SK-N-SH (cell line): ENCODE measurements at regions not wholly inside any gene's neighbourhood (a gene's known extent, or its start where the extent isn't known, plus 50 kb on each side); places are given as distances from the start of the nearest gene placed in this dataset.

Experiments used
- CTCF ChIA-PET: fragments of 300-600, 350-600 bp; formaldehyde crosslinking; extraction: SDS; loops from one replicate; lab custom pipeline; 2021; lab: Yijun Ruan, JAX
- POLR2A ChIA-PET: fragments of 350-600 bp; sonication (Branson Sonifier 250); formaldehyde crosslinking; extraction: SDS; loops from one replicate; lab custom pipeline; 2020; ENCODE audit warnings: antibody characterized with exemption, inconsistent platforms; lab: Yijun Ruan, JAX
- DNase-seq: peaks from one replicate; pipeline ENCODE4 v3.0.0; 2012
- H2AFZ ChIP-seq: fragments of 200-600 bp; sonication (generic); 2 replicates; pipeline ENCODE4 v1.8.1; 2016; ENCODE audit warnings: antibody characterized with exemption, mild to moderate bottlenecking, low read depth
- H3F3A ChIP-seq: fragments of 200-600 bp; sonication (generic); replicated peaks from 2 replicates; pipeline ENCODE3; 2016; ENCODE audit warnings: antibody characterized with exemption, mild to moderate bottlenecking; ENCODE audit not compliant: insufficient read depth
- H3K27ac ChIP-seq, 2 experiments: fragments of 200-500 bp in 1 of 2; fragments of 200-600 bp in 1 of 2; sonication (Bioruptor generic) in 1 of 2; sonication (generic), shearing (Covaris generic) in 1 of 2; 2 replicates each; pipeline versions ENCODE4 v1.5.1 to v1.6.1; 2014 to 2016; ENCODE audit warnings: low read depth in 2 of 2, inconsistent platforms in 1 of 2, low read length in 1 of 2, mild to moderate bottlenecking in 1 of 2, mixed read lengths in 1 of 2
- H3K27me3 ChIP-seq: fragments of 200-600 bp; sonication (generic), shearing (Covaris generic); 2 replicates; pipeline ENCODE4 v1.6.1; 2016; ENCODE audit warnings: mixed run types; ENCODE audit not compliant: insufficient read depth
- H3K36me3 ChIP-seq, 2 experiments: fragments of 200-500 bp in 1 of 2; fragments of 200-600 bp in 1 of 2; sonication (Bioruptor generic) in 1 of 2; sonication (generic) in 1 of 2; replicated peaks in 1 of 2; 2 replicates each; pipeline versions ENCODE3 to v1.5.1; 2014 to 2016; ENCODE audit warnings: low read length in 1 of 2, mild to moderate bottlenecking in 1 of 2; ENCODE audit not compliant: insufficient read depth in 2 of 2, control insufficient read depth in 1 of 2
- H3K4me1 ChIP-seq, 2 experiments: fragments of 200-500 bp in 1 of 2; fragments of 200-600 bp in 1 of 2; sonication (Bioruptor generic) in 1 of 2; sonication (generic), shearing (Covaris generic) in 1 of 2; 2 replicates each; pipeline versions ENCODE4 v1.5.1 to v1.6.1; 2014 to 2016; ENCODE audit warnings: low read depth in 1 of 2, low read length in 1 of 2, mixed run types in 1 of 2; ENCODE audit not compliant: insufficient read depth in 2 of 2, control insufficient read depth in 1 of 2
- H3K4me2 ChIP-seq: fragments of 200-600 bp; sonication (generic), shearing (Covaris generic); 2 replicates; pipeline ENCODE4 v1.6.1; 2017; ENCODE audit warnings: mixed run types
- H3K4me3 ChIP-seq, 2 experiments: fragments of 200-500 bp in 1 of 2; fragments of 200-600 bp in 1 of 2; sonication (Bioruptor generic) in 1 of 2; sonication (generic), shearing (Covaris generic) in 1 of 2; 2 replicates each; pipeline versions ENCODE4 v1.5.1 to v1.8.1; 2014 to 2016; ENCODE audit warnings: low read depth in 2 of 2, inconsistent platforms in 1 of 2, low read length in 1 of 2, mild to moderate bottlenecking in 1 of 2, mixed read lengths in 1 of 2, moderate library complexity in 1 of 2
- H3K79me2 ChIP-seq: fragments of 200-600 bp; sonication (generic); 2 replicates; pipeline ENCODE4 v1.8.1; 2017; ENCODE audit warnings: mild to moderate bottlenecking; ENCODE audit not compliant: insufficient read depth
- H3K9ac ChIP-seq: fragments of 200-600 bp; sonication (generic); 2 replicates; pipeline ENCODE4 v1.6.1; 2017; ENCODE audit warnings: mixed run types
- H3K9me2 ChIP-seq: fragments of 200-600 bp; sonication (generic); 2 replicates; pipeline ENCODE4 v1.6.1; 2017; ENCODE audit warnings: mixed run types
- H3K9me3 ChIP-seq: fragments of 200-600 bp; sonication (generic); 2 replicates; pipeline ENCODE4 v1.6.1; 2017; ENCODE audit warnings: mixed run types, mild to moderate bottlenecking, moderate library complexity
- H4K20me1 ChIP-seq: fragments of 200-600 bp; sonication (generic); 2 replicates; pipeline ENCODE4 v1.6.1; 2017; ENCODE audit warnings: mild to moderate bottlenecking, mixed run types; ENCODE audit not compliant: insufficient read depth
- CHD2 ChIP-seq: fragments of 150-350 bp; IDR thresholded peaks from 2 replicates; pipeline ENCODE4 v1.6.1; 2018; ENCODE audit warnings: low read length; ENCODE audit not compliant: partially characterized antibody
- CTCF ChIP-seq: fragments of 200-600 bp; sonication (generic); IDR thresholded peaks from 2 replicates; pipeline ENCODE4 v1.6.1; 2017; ENCODE audit warnings: antibody characterized with exemption, mild to moderate bottlenecking, moderate library complexity
- ELF1 ChIP-seq: IDR thresholded peaks from 2 replicates; pipeline ENCODE4 v1.4.0; 2012
- FOXJ3 ChIP-seq: sonication (generic); formaldehyde crosslinking; IDR thresholded peaks from 2 replicates; pipeline ENCODE4 v1.5.1; 2020; ENCODE audit warnings: mild to moderate bottlenecking, missing genetic modification reagents
- FOXM1 ChIP-seq: IDR thresholded peaks from 2 replicates; pipeline ENCODE4 v1.4.0; 2012; ENCODE audit warnings: low read depth, mild to moderate bottlenecking
- GABPA ChIP-seq: IDR thresholded peaks from 2 replicates; pipeline ENCODE4 v1.4.0; 2012; ENCODE audit warnings: low read depth, mild to moderate bottlenecking
- GATA2 ChIP-seq: sonication (generic); formaldehyde crosslinking; IDR thresholded peaks from 2 replicates; pipeline ENCODE4 v1.5.0; 2020; ENCODE audit warnings: mild to moderate bottlenecking, missing genetic modification reagents
- MXI1 ChIP-seq: IDR thresholded peaks from 2 replicates; pipeline ENCODE4 v1.6.1; 2012; ENCODE audit warnings: mild to moderate bottlenecking, low read depth, low read length, improper control_type of control experiment
- NFIC ChIP-seq: IDR thresholded peaks from 2 replicates; pipeline ENCODE4 v1.4.0; 2012; ENCODE audit warnings: borderline replicate concordance
- NRF1 ChIP-seq: IDR thresholded peaks from 2 replicates; pipeline ENCODE4 v1.6.1; 2012; ENCODE audit warnings: low read depth, mild to moderate bottlenecking, low read length
- PBX3 ChIP-seq: IDR thresholded peaks from 2 replicates; pipeline ENCODE4; 2012
- RAD21 ChIP-seq: IDR thresholded peaks from 2 replicates; pipeline ENCODE4 v1.6.1; 2012; ENCODE audit warnings: mild to moderate bottlenecking, low read length
- RFX5 ChIP-seq: IDR thresholded peaks from 2 replicates; pipeline ENCODE4 v1.6.1; 2012; ENCODE audit warnings: mild to moderate bottlenecking, improper control_type of control experiment, low read length
- TAF1 ChIP-seq: IDR thresholded peaks from 2 replicates; pipeline ENCODE4 v1.6.1; 2012; ENCODE audit warnings: low read depth, mild to moderate bottlenecking, low read length, moderate library complexity, borderline replicate concordance
- YY1 ChIP-seq: IDR thresholded peaks from 2 replicates; pipeline ENCODE4 v1.4.0; 2012; ENCODE audit warnings: low read depth, mild to moderate bottlenecking
- WGBS: methylation state at CpG from one replicate; pipeline ENCODE4 v1.1.6; 2017; ENCODE audit warnings: low lambda C conversion rate; 5-methylcytosine and 5-hydroxymethylcytosine counted together
- TF ChIP-seq, protein P1 (sequence below): IDR thresholded peaks from 2 replicates; pipeline ENCODE4 v1.4.0; 2012; ENCODE audit warnings: low read depth

DNA sequence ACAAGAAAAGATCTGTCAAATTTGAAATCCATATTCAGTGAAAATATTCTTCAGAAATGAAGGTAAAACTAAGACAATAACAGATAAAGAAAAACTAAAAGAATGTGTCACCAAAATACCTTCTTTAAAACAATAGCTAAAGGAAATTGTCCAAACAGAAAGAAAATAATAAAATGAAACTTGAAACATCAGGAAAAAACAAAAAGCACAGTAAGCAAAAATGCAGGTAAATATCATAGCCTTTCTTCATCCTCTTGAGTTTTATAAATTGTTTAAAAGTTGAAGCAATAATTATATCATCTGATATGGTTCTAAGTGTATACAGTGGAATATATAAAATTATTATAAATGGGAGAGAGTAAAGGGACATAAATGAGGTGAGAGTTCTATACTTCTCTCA lies 103.8 kb upstream of the PDE1A start:
- Histone ChIP-seq H3K36me3 (no peaks in the 10 kb centered on the region), H4K20me1 (no peaks in the 10 kb centered on the region), H3K27me3 (no peaks in the 10 kb centered on the region), H3K9me3 (peaks cover 5% of the 10 kb centered on the region), H3K4me2 (no peak overlapping the region), H3K4me1 (no peaks in the 10 kb centered on the region), H3K4me3 (no peak overlapping the region), H3F3A (no peaks in the 10 kb centered on the region), H2AFZ (no peak overlapping the region), H3K9ac (no peak overlapping the region), H3K9me2 (no peaks in the 10 kb centered on the region), H3K27ac (no peak overlapping the region), H3K79me2 (no peaks in the 10 kb centered on the region)
- POLR2A ChIA-PET, result no interaction called here
- TF ChIP-seq CTCF (no peak), TAF1 (no peak), MXI1 (no peak), ELF1 (no peak), CHD2 (no peak), FOXJ3 (CRISPR knock-in tag) (no peak), GATA2 (CRISPR knock-in tag) (no peak), FOXM1 (no peak), GABPA (no peak), PBX3 (no peak)
- TF ChIP-seq, protein P1, sequence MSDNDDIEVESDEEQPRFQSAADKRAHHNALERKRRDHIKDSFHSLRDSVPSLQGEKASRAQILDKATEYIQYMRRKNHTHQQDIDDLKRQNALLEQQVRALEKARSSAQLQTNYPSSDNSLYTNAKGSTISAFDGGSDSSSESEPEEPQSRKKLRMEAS, result no peak
- DNase-seq, result no peak
- CTCF ChIA-PET, result interaction anchor here (1.1 kb wide), 1 partner anchor 8 kb away, joined by 3 read pairs; no protein-coding TSS in a partner anchor

- POLR2A ChIA-PET, result no interaction called here
Measured at GRCh38 chr2:182540252-182540651, 113.4 kb upstream of the PDE1A start.

More at GRCh38 chr2:182540252-182540651, 113.4 kb upstream of the PDE1A start:
- H3K4me1 ChIP-seq, result peaks cover 0 to 9% of the 10 kb centered on the region in 2 experiments; a peak in 2 of 4 replicates
- H3K79me2 ChIP-seq, result no peaks in the 10 kb centered on the region
- H3K9me2 ChIP-seq, result no peaks in the 10 kb centered on the region
- CTCF ChIA-PET, result interaction anchor here (1.0 to 1.1 kb wide), 2 partner anchors 91 to 109 kb away, joined by 3 read pairs; no protein-coding TSS in a partner anchor
- H3K27ac ChIP-seq, result no peak overlapping the region
- H2AFZ ChIP-seq, result no peak overlapping the region
- H3K9ac ChIP-seq, result no peak overlapping the region
- 82% methylated on average over 1 of the region's 1 CpG for WGBS
- TF ChIP-seq NFIC (no peak), RFX5 (no peak), NRF1 (no peak), RAD21 (no peak), YY1 (no peak), GABPA (no peak)
- no peak overlapping the region for H3K4me2 ChIP-seq
- no peak for DNase-seq
- no peaks in the 10 kb centered on the region for H3K36me3 ChIP-seq
- no peaks in the 10 kb centered on the region for H3F3A ChIP-seq
- no peaks in the 10 kb centered on the region for H3K27me3 ChIP-seq
- H3K4me3 ChIP-seq, result no peak overlapping the region
- no peaks in the 10 kb centered on the region for H4K20me1 ChIP-seq
- H3K9me3 ChIP-seq, result no peaks in the 10 kb centered on the region
